GM18867 (cell line): ENCODE measurements at regions not wholly inside any gene's neighbourhood (a gene's known extent, or its start where the extent isn't known, plus 50 kb on each side); places are given as distances from the start of the nearest gene placed in this dataset.
A peak's percentile ranks its signal among the peaks of the same experiment; 100 is the strongest.
"Not testable (repeated sequence)": the region's sequence is repeated elsewhere in the genome, so short reads cannot be mapped to it uniquely, and the experiment has no call there.

Experiments used
- ATAC-seq: cut with Tn5 transposase; IDR thresholded peaks from one replicate; pipeline ENCODE4 v1.9.1; 2021; ENCODE audit warnings: mild to moderate bottlenecking, moderate library complexity; ENCODE audit not compliant: unreplicated experiment

DNA sequence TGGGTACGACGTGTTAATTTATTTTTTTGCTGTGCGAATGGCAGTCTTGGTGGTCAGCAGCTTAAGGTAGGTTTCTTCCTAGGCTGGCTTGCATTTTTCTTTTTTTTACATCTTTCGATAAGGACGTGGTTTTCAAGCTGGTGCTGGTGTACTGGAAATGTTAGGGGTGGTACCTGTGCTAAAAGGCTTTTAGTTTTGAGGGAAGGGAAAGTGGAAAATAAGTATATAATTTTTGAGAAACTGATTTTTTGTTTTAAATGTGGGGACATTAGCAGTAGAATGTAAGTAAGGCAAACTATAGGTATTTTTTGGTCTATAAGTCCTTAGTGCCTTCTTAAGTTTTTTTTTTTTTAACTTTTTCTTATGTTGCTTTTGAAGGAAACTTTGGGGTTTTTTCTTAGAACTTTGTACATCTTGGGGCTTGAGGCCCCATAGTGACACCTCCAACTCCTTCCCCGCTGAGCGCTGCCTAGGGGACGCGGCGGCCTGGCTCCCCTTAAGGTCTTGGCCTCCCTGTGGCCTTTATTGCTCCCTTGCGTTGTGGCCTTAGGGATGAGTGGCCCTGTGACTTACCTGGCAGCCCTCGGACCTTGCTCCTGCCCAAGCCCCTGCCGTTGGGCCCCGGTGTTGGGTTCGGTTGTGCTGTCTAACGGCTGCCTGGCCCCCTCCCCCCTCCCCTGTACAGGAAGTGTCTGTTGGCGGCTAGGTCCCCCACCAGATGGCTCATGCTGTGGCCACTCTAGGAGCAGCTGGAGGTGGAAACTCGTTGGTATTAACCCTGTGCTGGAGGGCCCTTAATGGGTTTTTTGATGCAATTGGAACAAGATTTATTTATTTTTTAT lies 88.0 kb upstream of the RPRML start:
- ATAC-seq: peak; percentile 79

DNA sequence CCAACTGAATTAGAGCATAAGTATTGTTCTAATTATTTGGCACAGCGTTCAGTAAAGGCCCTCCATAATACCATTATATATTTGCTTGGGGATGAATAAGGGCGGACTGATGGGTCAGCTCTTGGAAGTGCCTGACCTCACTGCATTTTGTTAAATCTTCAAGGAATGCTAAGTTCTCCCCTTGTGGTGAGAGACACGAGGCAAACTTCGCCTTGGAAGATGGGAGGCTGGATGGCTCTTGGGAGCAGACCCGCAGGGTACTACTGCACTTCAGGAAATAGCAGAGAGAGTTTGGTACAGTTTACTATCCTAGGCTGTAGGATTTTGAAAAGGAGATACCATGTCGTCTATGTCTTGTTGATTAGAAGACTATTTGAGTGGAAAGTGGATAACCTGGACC lies 87.0 kb upstream of the RPRML start:
- no peak for ATAC-seq

DNA sequence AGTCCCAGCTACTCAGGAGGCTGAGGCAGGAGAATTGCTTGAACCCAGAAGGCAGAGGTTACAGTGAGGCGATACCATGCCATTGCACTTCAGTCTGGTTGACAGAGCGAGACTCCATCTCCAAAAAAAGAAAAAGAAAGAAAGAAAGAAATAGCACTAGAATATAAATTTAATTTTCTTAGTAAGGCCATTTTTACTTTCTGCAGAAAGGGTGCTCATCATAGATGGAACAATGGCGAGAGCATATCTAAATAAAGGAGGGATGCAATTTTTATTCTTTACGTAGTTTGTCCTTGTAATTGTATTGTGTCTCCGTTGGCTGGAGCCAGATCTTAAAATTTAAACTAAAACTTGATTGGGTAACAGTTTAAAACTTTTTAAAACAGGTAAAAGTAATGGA lies 85.6 kb upstream of the RPRML start:
- no peak for ATAC-seq

DNA sequence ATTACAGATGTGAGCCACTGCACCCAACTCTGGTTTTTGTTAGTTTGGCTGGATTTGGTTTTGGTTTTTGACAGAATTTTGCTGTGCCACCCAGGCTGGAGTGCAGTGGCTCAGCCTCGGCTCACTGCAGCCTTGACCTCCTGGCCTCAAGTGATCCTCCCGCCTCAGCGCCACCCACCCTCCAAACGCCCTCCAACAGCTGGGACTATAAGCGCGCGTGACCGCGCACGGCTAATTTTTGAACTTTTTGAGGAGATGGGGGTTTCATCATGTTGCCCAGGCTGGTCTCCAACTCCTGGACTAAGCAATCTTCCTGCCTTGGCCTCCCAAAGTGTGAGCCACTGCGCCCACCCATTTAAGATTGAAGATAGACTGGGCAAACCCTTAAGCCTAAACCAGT lies 84.4 kb upstream of the RPRML start:
- ATAC-seq: no peak

DNA sequence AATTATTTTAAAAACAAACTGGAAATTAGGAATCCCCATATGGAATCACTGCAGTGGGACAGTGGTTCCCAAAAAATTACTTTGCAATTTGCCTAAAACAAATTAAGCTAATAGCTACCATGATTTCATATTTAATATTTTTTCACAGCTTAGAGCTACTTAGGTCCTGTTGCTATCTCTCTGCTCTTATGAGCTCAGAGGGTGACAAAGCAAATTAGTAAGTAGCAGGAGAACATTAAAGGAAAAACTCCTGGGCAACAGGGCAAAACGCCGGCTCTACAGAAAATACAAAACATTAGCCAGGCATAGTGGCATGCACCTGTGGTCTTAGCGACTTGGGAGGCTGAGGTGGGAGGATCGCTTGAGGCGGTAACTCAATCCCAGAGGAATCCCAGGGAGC lies 83.8 kb upstream of the RPRML start:
- ATAC-seq: not testable (repeated sequence)

DNA sequence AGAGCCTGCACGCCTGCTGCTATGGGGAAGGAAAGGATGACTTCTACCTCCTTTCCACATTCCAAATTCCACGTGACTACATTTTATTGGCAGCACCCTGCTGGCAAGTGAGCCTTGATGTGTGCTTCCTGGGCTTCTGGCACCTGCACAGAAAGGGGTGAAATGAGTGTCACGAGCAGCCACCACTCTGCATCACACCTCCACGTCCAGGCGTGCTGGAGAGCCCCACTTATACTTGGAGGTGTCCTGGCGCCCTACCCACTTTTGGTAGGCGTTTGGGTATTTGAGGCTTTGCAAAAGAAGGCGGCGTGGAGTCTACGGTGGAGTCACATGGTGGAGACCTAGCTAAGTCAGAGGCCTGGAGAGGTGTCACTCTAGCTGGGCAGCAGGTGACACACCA lies 81.0 kb upstream of the RPRML start:
- ATAC-seq: not testable (repeated sequence)

DNA sequence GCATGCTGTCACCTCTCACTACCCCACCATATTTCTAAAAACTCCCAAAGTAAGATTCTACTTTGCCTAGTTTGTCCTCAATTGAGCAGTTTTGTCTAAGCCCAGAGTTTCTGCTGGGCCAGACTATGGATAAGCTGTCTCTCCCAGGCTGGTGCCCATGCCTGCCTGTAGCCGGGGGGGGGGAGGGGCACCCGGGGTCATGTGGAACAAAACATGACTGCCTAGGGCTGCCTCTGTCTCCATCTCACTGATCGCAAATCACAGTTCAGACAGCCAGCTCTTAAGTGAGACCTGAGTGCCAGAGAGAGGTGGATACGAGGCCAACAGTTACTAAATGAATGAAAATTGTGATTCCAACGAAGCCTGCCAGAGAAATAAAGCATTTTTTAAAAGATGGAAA lies 78.8 kb upstream of the RPRML start:
- no peak for ATAC-seq

DNA sequence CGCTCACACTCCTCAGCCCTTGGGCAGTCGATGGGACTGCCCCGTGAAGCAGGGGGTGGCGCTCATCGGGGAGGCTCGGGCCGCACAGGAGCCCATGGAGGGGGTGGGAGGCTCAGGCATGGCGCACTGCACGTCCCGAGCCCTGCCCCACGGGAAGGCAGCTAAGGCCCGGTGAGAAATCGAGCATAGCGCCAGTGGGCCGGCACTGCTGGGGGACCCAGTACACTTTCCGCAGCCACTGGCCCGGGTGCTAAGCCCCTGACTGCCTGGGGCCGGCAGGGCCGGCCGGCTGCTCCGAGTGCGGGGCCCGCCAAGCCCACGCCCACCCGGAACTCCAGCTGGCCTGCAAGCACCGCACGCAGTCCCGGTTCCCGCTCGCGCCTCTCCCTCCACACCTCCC lies 78.2 kb upstream of the RPRML start:
- ATAC-seq: not testable (repeated sequence)

DNA sequence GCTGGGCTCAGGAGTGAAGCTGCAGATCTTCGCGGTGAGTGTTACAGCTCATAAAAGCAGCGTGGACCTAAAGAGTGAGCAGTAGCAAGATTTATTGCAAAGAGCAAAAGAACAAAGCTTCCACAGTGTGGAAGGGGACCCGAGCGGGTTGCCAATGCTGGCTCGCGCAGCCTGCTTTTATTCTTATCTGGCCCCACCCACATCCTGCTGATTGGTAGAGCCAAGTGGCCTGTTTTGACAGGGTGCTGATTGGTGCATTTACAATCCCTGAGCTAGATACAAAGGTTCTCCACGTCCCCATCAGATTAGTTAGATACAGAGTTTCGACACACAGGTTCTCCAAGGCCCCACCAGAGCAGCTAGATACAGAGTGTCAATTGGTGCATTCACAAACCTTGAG lies 77.6 kb upstream of the RPRML start:
- ATAC-seq: not testable (repeated sequence)
